ENCODE measurements at regions not wholly inside any gene's neighbourhood (a gene's known extent, or its start where the extent isn't known, plus 50 kb on each side); places are given as distances from the start of the nearest gene placed in this dataset.

DNA sequence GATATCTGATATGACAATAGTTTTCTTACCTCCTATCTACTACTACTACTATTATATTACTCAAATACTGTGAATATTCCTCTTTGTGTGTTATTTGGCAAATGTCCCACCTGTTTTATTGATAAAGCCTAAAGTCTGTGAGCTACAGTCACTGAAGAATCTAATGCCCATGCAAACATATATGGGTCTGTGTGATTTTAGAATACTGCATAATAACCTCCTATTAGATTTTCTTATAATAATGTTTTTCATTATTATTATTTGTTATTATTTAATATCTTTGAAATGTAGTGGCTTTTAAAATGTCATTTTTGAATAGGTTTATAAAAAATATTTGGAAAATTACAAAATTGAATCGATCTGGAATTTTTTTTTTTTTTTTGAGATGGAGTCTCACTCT, 1330.8 kb upstream of the MIR17HG start:
- TF ChIP-seq, protein P1, sequence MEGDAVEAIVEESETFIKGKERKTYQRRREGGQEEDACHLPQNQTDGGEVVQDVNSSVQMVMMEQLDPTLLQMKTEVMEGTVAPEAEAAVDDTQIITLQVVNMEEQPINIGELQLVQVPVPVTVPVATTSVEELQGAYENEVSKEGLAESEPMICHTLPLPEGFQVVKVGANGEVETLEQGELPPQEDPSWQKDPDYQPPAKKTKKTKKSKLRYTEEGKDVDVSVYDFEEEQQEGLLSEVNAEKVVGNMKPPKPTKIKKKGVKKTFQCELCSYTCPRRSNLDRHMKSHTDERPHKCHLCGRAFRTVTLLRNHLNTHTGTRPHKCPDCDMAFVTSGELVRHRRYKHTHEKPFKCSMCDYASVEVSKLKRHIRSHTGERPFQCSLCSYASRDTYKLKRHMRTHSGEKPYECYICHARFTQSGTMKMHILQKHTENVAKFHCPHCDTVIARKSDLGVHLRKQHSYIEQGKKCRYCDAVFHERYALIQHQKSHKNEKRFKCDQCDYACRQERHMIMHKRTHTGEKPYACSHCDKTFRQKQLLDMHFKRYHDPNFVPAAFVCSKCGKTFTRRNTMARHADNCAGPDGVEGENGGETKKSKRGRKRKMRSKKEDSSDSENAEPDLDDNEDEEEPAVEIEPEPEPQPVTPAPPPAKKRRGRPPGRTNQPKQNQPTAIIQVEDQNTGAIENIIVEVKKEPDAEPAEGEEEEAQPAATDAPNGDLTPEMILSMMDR (IDR thresholded peaks at IDR 0.05): no peak
- Histone ChIP-seq H3K27me3 (no peaks in the 10 kb centered on the region), H3K27ac (no peak overlapping the region), H3K9me3 (no peaks in the 10 kb centered on the region), H3K36me3 (no peaks in the 10 kb centered on the region), H3K4me1 (no peaks in the 10 kb centered on the region), H3K4me3 (no peak overlapping the region)
- intact Hi-C loops (cut with DNase I): no loop called here
- no peak for DNase-seq (ENCODE audit: low spot score in 2 of 2)

DNA sequence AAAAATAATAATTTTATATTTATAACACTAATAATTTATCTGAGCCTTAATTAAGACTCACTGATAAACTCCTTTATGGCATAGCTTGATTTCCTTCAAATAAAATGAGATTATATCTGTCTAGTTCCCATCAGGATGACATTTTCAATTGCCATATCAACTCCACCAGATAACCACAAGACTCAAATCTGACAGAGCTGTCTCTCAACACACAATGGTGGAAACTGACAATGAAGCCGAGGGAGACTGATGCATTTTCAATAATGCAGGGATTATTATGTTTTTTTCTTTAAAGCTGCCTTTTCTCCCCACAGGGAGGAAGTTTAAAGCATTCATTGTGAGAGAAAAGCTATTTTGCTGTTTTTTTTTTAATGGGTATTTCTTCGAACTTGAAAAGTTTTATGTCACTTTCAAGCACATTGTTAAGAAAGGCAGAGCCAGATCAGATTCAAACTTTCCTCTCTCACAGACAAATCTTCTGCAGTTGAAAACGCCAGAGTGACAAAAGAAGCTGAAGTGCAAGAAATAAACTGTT, 1326.9 kb upstream of the MIR17HG start:
- Histone ChIP-seq H3K4me1 (no peaks in the 10 kb centered on the region), H3K27me3 (no peaks in the 10 kb centered on the region), H3K36me3 (no peaks in the 10 kb centered on the region), H3K9me3 (no peaks in the 10 kb centered on the region), H3K27ac (no peak overlapping the region), H3K4me3 (no peak overlapping the region)
- intact Hi-C loops (cut with DNase I): no loop called here
- TF ChIP-seq, protein P1 (IDR thresholded peaks at IDR 0.05): no peak
- no peak for DNase-seq (ENCODE audit: low spot score in 2 of 2)

DNA sequence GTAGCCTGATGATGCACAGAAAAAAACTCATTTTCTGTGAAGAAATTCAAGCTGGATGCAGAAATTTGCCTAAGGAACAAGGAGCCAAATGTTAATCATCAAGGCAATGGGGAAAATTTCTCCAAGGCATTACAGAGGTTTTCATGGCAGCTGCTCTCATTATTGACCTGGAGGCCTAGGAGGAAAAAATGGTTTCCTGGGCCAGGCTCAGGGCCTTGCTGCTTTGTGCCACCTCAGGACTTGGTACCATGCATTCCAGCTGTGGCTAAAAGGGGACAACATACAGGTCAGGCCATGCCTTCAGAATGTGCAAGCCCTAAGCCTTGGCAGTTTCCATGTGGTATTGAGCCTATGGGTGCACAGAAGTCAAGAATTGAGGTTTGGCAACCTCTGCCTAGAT, 1320.1 kb upstream of the MIR17HG start:
- no peaks in the 10 kb centered on the region for H3K9me3 ChIP-seq
- no peak for DNase-seq (ENCODE audit: low spot score in 2 of 2)
- TF ChIP-seq, protein P1 (IDR thresholded peaks at IDR 0.05): no peak
- H3K4me3 ChIP-seq: no peak overlapping the region
- H3K36me3 ChIP-seq: no peaks in the 10 kb centered on the region
- H3K4me1 ChIP-seq: no peaks in the 10 kb centered on the region
- H3K27ac ChIP-seq: no peak overlapping the region
- H3K27me3 ChIP-seq: no peaks in the 10 kb centered on the region
- intact Hi-C loops (cut with DNase I): no loop called here

DNA sequence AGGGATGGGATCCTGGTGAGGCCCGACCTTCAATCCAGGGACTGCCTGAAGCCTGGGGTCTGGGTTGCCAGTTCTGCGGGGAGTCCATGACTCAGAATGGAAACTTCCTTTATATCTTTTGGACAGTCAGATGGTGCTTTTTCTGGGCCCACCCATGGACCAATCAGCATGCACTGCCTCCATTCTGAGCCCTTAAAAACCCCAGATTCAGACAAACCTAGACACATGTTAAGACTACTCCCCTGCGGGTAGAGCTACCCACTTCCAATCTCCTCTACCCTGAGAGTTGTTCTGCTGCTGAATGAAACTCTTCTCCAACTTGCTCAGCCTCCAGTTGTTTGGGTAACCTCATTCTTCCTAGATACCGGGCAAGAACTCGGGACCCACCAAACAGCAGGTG, 1315.2 kb upstream of the MIR17HG start:
- Histone ChIP-seq H3K9me3 (no peaks in the 10 kb centered on the region), H3K4me3 (no peak overlapping the region), H3K27me3 (no peaks in the 10 kb centered on the region), H3K27ac (no peak overlapping the region), H3K4me1 (no peaks in the 10 kb centered on the region), H3K36me3 (no peaks in the 10 kb centered on the region)
- TF ChIP-seq, protein P1 (IDR thresholded peaks at IDR 0.05): no peak
- no peak for DNase-seq (ENCODE audit: low spot score in 2 of 2)
- intact Hi-C loops (cut with DNase I): no loop called here

DNA sequence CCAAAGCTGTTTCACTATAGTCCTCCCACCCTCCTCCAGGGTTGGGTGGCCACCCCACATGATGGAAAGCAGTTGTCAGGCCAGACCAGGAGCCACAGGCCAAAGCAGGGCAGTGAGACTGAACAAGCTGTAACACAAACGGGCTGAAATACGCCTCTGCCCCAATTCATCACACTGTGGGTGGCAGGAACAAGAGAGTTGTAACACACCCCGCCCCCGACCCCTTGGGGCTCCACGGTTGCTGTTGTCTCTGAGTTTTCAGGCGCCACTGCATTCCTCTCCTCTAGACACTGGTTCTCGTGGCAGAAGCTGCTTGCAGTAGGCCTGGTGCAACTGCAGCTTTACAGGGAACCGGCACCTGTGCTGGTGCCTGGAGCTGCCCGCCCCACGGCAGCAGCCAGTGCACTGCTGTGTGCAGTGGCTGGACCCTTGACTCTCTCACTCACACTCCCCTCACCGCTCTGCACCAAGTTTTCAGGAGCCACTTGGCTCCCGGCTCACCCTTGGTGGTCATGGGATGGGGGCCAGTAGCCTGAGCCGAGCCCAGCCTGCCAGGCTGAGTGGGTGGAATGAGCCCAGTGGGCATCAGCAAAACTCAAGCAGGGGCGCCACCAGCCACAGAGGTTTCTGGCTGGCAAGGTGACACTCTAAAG, 1314.5 kb upstream of the MIR17HG start:
- Histone ChIP-seq H3K27ac (no peak overlapping the region), H3K9me3 (no peaks in the 10 kb centered on the region), H3K4me1 (no peaks in the 10 kb centered on the region), H3K4me3 (no peak overlapping the region), H3K36me3 (no peaks in the 10 kb centered on the region), H3K27me3 (no peaks in the 10 kb centered on the region)
- TF ChIP-seq, protein P1 (IDR thresholded peaks at IDR 0.05): no peak
- no peak for DNase-seq (ENCODE audit: low spot score in 2 of 2)
- intact Hi-C loops (cut with DNase I): no loop called here
